ENCODE measurements at regions not wholly inside any gene's neighbourhood (a gene's known extent, or its start where the extent isn't known, plus 50 kb on each side); places are given as distances from the start of the nearest gene placed in this dataset.
"Not testable (repeated sequence)": the region's sequence is repeated elsewhere in the genome, so short reads cannot be mapped to it uniquely, and the experiment has no call there.

DNA sequence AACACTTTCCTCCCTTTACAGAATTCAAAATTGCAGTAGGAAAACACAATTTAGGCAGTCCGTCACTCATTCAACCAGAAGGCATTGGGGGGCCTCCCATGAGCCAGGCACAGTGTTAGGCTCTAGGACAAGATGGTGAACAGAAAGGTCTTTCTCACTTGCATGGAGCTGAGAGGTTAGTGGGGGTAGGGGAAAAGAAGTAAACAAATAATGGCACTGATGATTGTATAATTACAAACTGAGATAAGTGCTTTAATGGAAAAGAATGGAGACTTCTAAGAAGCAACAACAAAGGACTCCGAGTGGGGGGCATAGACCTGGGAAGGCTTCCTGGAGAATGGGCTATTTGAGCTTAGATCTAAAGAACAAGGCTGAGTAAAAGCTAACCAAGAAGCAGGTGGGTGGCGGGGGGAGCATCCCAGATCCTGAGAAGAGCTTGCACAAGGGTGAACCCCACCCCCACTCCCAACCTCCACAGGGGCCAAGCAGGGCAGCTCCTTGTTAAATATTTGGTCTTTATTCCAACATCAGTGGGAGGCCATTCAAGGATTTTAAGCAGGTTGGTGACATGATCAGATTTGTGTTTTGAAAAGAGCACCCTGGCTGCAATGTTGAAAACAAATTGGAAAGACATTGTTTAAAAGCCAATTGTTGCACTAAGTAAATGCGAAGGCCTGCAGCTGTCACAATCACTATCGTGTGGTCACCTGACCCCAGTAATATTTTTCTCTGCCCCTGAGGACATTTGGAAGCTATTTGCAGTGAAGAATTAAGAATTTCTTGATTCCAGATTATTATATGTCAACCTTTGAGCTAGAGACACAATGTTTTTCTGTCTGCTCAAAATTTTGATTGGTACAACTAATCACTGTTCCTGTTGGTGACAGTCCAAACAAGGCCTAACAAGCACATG is 73.9 kb upstream of the EFNA5 start:
- Histone ChIP-seq H3K36me3 (ENCODE audit: low read depth, missing control alignments) (no peaks in the 10 kb centered on the region), H3K4me1 (no peaks in the 10 kb centered on the region), H3K9me3 (no peaks in the 10 kb centered on the region), H3K27ac (no peak overlapping the region), H3K4me3 (no peak overlapping the region), H3K27me3 (no peaks in the 10 kb centered on the region)
- 76 to 77% methylated on average over 5 of the region's 5 CpGs for WGBS, 2 donors
- intact Hi-C loops (cut with DNase I; ENCODE audit: low total_unique reads), result no loop called here
- no peak for DNase-seq
- TF ChIP-seq CTCF (IDR thresholded peaks at IDR 0.05) (no peak), POLR2A (IDR thresholded peaks at IDR 0.05) (no peak)

- TF ChIP-seq POLR2A (IDR thresholded peaks at IDR 0.05) (no peak), CTCF (IDR thresholded peaks at IDR 0.05) (no peak)
- intact Hi-C loops (cut with DNase I; ENCODE audit: low total_unique reads), result no loop called here
- Histone ChIP-seq H3K36me3 (ENCODE audit: low read depth, missing control alignments) (no peaks in the 10 kb centered on the region), H3K4me3 (no peak overlapping the region), H3K4me1 (no peaks in the 10 kb centered on the region), H3K27ac (no peak overlapping the region), H3K27me3 (no peaks in the 10 kb centered on the region), H3K9me3 (no peaks in the 10 kb centered on the region)
- no peak for DNase-seq
- 52 to 78% methylated on average over 3 of the region's 3 CpGs for WGBS, 2 donors
Observed at GRCh38 chr5:107743373-107744000, 72.8 kb upstream of the EFNA5 start.

- WGBS, 2 donors, result 90 to 91% methylated on average over 3 of the region's 3 CpGs
- no peaks in the 10 kb centered on the region for H3K36me3 ChIP-seq (ENCODE audit: low read depth, missing control alignments)
- H3K27ac ChIP-seq, result no peak overlapping the region
- H3K27me3 ChIP-seq, result no peaks in the 10 kb centered on the region
- no peak for TF ChIP-seq CTCF (IDR thresholded peaks at IDR 0.05)
- no peak for TF ChIP-seq POLR2A (IDR thresholded peaks at IDR 0.05)
- no peaks in the 10 kb centered on the region for H3K9me3 ChIP-seq
- H3K4me1 ChIP-seq, result no peaks in the 10 kb centered on the region
- DNase-seq, result no peak
- intact Hi-C loops (cut with DNase I; ENCODE audit: low total_unique reads), result no loop called here
- H3K4me3 ChIP-seq, result no peak overlapping the region
Observed at GRCh38 chr5:107739661-107740060, 68.9 kb upstream of the EFNA5 start.

DNA sequence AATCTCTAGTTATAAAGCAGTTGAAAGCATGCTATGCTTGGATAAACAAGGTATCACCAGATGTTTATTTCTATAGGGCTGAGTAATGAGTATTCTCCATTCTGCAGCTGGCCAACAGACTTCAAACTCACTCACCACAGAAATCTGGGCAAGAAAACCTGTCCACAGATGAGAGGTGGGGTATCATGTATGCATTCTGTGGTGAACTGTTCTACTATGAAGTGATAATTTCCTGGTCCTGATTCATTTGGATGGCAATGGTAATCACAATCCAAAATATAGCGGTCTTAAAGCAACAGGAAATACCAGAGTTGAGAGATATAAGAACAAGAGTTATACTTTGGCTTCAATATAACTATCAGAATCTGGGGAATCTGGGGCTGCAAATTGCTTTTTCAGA is 65.9 kb upstream of the EFNA5 start:
- Histone ChIP-seq H3K4me1 (no peaks in the 10 kb centered on the region), H3K9me3 (no peaks in the 10 kb centered on the region), H3K27me3 (no peaks in the 10 kb centered on the region), H3K27ac (no peak overlapping the region), H3K4me3 (no peak overlapping the region), H3K36me3 (ENCODE audit: low read depth, missing control alignments) (no peaks in the 10 kb centered on the region)
- WGBS, 2 donors, result 71 to 81% methylated on average over 1 of the region's 1 CpG
- no peak for DNase-seq
- intact Hi-C loops (cut with DNase I; ENCODE audit: low total_unique reads), result no loop called here
- TF ChIP-seq CTCF (IDR thresholded peaks at IDR 0.05) (no peak), POLR2A (IDR thresholded peaks at IDR 0.05) (no peak)

DNA sequence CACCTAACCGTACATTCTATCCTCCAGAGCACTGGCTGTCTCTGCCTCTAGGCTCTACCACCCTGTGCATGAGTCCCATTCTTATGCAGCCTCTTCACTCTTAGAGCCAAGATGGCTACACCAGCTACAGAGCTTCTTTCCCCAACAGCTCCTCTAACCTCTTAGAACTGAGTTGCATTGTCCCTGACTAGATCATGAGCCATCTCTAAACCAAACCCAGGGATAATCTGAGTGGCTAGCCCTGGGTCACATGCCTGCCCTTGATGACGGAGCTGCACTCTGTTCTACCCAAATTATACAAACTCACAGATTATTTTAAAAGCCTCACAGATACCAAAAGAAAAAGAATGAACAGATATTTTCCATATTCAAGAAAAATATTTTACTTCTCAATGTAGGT is 65.4 kb upstream of the EFNA5 start:
- H3K4me3 ChIP-seq; DNase-seq; H3K9me3 ChIP-seq; H3K4me1 ChIP-seq; H3K36me3 ChIP-seq (ENCODE audit: low read depth, missing control alignments); intact Hi-C loops (cut with DNase I; ENCODE audit: low total_unique reads); H3K27me3 ChIP-seq; H3K27ac ChIP-seq: not testable (repeated sequence)
- WGBS, 2 donors, result 84 to 90% methylated on average over 2 of the region's 2 CpGs
